ENCODE measurements at regions not wholly inside any gene's neighbourhood (a gene's known extent, or its start where the extent isn't known, plus 50 kb on each side); places are given as distances from the start of the nearest gene placed in this dataset.

DNA sequence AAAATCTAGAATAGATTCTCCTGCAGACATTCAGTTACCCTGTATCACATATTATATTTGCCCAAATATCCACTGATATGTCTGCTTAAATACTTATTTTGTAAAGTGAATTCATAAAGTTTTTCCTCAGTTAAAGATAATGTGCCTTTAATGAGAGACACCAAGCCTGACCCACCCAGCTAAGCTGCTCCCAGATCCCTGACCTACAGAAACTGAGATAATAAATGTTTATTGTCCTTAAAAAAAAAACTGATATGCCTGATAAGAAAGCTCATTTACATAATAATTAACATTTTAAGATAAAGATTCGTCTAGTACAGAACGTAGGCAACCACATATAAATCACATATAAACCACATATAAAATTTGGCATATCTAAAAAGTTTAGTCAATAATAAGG, 161.7 kb upstream of the RAP2B start:
- intact Hi-C loops (cut with micrococcal nuclease), result no loop called here
- H3K27me3 Mint-ChIP-seq, result peaks cover 3 to 14% of the 10 kb centered on the region in 2 donors

DNA sequence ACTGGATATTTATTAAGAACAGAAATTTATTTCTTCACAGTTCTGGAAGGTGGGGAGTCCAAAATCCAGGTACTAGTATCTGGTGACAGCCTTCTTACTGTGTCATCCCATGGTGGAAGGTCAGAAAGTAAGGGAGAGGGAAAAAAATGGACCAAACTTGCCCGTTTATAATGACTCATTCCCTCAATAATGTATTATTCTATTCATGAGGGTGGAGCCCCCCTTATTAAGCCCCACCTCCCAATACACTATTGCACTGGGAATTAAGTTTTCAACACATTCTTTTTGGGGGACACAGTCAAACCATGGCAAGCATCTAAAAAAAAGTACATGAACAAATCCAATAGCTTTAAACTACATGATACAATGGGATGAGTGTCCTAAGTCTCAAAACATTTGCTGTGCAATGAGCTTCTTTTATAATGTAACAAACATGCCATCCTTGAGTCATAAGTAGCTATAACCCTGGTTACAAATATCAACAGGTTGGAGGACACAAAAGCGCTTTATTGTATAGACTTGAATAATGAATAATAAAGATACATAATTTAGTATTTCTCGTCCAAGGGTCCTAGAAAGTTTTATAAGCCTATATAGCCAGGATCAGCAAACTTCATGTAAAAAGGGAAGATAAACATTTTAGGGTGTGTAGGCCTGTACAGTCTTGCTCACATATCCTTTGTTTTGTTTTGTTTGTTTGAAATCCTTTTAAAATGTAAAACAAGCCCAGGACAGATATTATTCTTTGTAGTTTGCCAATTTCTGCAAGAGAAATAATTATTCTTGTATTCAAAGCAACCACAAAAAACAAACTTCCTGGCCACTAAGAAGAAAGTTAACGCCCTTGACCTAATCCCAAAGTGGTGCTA, 160.6 kb upstream of the RAP2B start:
- CTCF ChIA-PET (ENCODE audit: partially characterized antibody), result no interaction called here

More for the DNA sequence above, 161.7 kb upstream of the RAP2B start:
- no peaks in the 10 kb centered on the region for H3K9me3 ChIP-seq (ENCODE audit: control insufficient read depth in 1 of 2, low read length in 2 of 2)
- H3K4me3 Mint-ChIP-seq, result no peak overlapping the region
- ChIA-PET POLR2A (ENCODE audit: partially characterized antibody) (no interaction called here), CTCF (ENCODE audit: partially characterized antibody) (no interaction called here)
- H3K4me1 Mint-ChIP-seq, result peaks cover 0 to 3% (median under 1%) of the 10 kb centered on the region in 4 donors
- no peak for DNase-seq
- H3K9me3 Mint-ChIP-seq, result no peaks in the 10 kb centered on the region
- H3K27ac ChIP-seq (ENCODE audit: low read depth, low read length), result no peak overlapping the region
- H3K36me3 Mint-ChIP-seq, result no peaks in the 10 kb centered on the region
- H3K27me3 ChIP-seq (ENCODE audit: insufficient read depth, low read length), result no peaks in the 10 kb centered on the region
- no peaks in the 10 kb centered on the region for H3K36me3 ChIP-seq (ENCODE audit: insufficient read depth, low read length)
- H3K27ac Mint-ChIP-seq, result no peak overlapping the region
- no peak overlapping the region for H3K4me3 ChIP-seq (ENCODE audit: low read length in 2 of 2)
- H3K4me1 ChIP-seq (ENCODE audit: insufficient read depth, low read length), result no peaks in the 10 kb centered on the region

DNA sequence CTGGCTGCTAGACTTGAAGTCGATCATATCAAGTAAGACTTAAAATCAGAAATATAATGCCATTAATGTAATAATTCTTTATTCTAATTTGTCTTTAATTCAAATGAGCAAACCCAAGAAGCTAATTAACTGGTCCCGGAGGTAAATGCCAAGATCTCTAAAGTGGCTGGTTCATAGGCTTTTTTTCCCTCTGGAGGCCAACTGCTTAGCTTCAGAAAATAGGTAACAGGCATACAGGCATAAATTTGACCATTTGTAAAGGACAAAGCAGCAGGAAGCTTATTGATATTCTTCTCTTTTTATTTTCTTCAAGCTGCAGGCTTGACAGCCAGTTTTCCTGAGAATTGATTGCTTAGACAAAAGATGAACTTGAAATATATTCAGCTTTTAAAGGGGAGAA, 158.6 kb upstream of the RAP2B start:
- DNase-seq, result no peak
- Histone ChIP-seq H3K4me3 (ENCODE audit: low read length in 2 of 2) (no peak overlapping the region), H3K27ac (ENCODE audit: low read depth, low read length) (no peak overlapping the region), H3K36me3 (ENCODE audit: insufficient read depth, low read length) (no peaks in the 10 kb centered on the region), H3K4me1 (ENCODE audit: insufficient read depth, low read length) (no peaks in the 10 kb centered on the region), H3K27me3 (ENCODE audit: insufficient read depth, low read length) (no peaks in the 10 kb centered on the region), H3K9me3 (ENCODE audit: control insufficient read depth in 1 of 2, low read length in 2 of 2) (peaks cover 0 to 4% of the 10 kb centered on the region in 2 donors)
- H3K36me3 Mint-ChIP-seq, result no peaks in the 10 kb centered on the region
- no peak overlapping the region for H3K27ac Mint-ChIP-seq
- intact Hi-C loops (cut with micrococcal nuclease), result no loop called here
- H3K9me3 Mint-ChIP-seq, result no peaks in the 10 kb centered on the region
- peaks cover 0 to 3% (median under 1%) of the 10 kb centered on the region in 4 donors for H3K4me1 Mint-ChIP-seq
- ChIA-PET CTCF (ENCODE audit: partially characterized antibody) (no interaction called here), POLR2A (ENCODE audit: partially characterized antibody) (no interaction called here)
- no peak overlapping the region for H3K4me3 Mint-ChIP-seq
- H3K27me3 Mint-ChIP-seq, result peaks cover 7 to 9% of the 10 kb centered on the region in 2 donors

More for the DNA sequence above, 160.6 kb upstream of the RAP2B start:
- Histone ChIP-seq H3K36me3 (ENCODE audit: insufficient read depth, low read length) (no peaks in the 10 kb centered on the region), H3K9me3 (ENCODE audit: control insufficient read depth in 1 of 2, low read length in 2 of 2) (no peaks in the 10 kb centered on the region), H3K27me3 (ENCODE audit: insufficient read depth, low read length) (no peaks in the 10 kb centered on the region), H3K27ac (ENCODE audit: low read depth, low read length) (no peak overlapping the region), H3K4me1 (ENCODE audit: insufficient read depth, low read length) (no peaks in the 10 kb centered on the region), H3K4me3 (ENCODE audit: low read length in 2 of 2) (no peak overlapping the region)
- H3K9me3 Mint-ChIP-seq, result no peaks in the 10 kb centered on the region
- no peak for DNase-seq
- POLR2A ChIA-PET (ENCODE audit: partially characterized antibody), result no interaction called here
- H3K27me3 Mint-ChIP-seq, result peaks cover 5 to 15% of the 10 kb centered on the region in 2 donors
- no peak overlapping the region for H3K27ac Mint-ChIP-seq
- intact Hi-C loops (cut with micrococcal nuclease), result no loop called here
- no peaks in the 10 kb centered on the region for H3K36me3 Mint-ChIP-seq
- H3K4me3 Mint-ChIP-seq, result no peak overlapping the region
- H3K4me1 Mint-ChIP-seq, result peaks cover 0 to 3% (median under 1%) of the 10 kb centered on the region in 4 donors

DNA sequence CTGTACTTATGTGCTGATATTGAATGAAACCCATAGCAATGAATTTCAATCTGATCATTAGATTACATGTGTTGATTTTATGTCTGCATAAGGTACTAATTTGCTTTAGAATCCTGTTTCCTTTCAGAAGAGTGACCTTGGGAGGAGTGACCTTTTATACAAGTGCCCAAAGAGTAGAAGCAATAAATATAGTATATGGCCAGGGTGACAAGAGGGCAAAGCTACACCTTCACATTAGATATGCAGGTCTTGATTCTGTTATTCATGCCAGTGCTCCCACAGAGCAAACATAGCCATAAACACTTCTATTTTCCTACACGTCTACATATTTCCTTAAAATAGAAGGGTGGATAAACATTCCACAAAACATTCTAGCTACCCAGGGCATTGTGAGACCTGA, 158.2 kb upstream of the RAP2B start:
- Mint-ChIP-seq H3K36me3 (no peaks in the 10 kb centered on the region), H3K27ac (no peak overlapping the region), H3K4me1 (peaks cover 0 to 3% (median under 1%) of the 10 kb centered on the region in 4 donors), H3K27me3 (peaks cover 9 to 10% of the 10 kb centered on the region in 2 donors), H3K4me3 (no peak overlapping the region), H3K9me3 (no peaks in the 10 kb centered on the region)
- Histone ChIP-seq H3K27ac (ENCODE audit: low read depth, low read length) (no peak overlapping the region), H3K4me1 (ENCODE audit: insufficient read depth, low read length) (no peaks in the 10 kb centered on the region), H3K36me3 (ENCODE audit: insufficient read depth, low read length) (no peaks in the 10 kb centered on the region), H3K9me3 (ENCODE audit: control insufficient read depth in 1 of 2, low read length in 2 of 2) (peaks cover 0 to 4% of the 10 kb centered on the region in 2 donors), H3K4me3 (ENCODE audit: low read length in 2 of 2) (no peak overlapping the region), H3K27me3 (ENCODE audit: insufficient read depth, low read length) (no peaks in the 10 kb centered on the region)
- ChIA-PET CTCF (ENCODE audit: partially characterized antibody) (no interaction called here), POLR2A (ENCODE audit: partially characterized antibody) (no interaction called here)
- intact Hi-C loops (cut with micrococcal nuclease), result no loop called here
- DNase-seq, result no peak

DNA sequence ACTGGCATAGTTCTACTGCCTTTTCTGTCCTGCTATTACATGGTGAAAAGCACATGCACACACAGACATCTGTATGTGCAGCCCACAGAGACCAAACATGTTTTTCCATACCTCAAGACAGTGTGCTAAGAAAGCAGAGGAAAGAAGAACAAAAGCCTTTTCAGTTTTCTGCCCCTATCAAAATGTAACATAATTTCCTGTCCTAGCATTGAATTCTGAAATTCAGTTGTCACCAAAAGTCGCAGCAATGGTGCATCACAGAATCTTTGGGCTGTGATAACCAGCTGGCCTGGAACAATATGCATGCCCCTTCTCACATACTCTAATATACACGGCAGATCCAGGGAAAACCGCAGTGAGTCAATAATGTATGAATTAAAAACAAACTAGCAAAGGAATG, 153.8 kb upstream of the RAP2B start:
- H3K4me1 Mint-ChIP-seq, result no peaks in the 10 kb centered on the region
- H3K27me3 Mint-ChIP-seq, result peaks cover 5 to 10% of the 10 kb centered on the region in 2 donors
- DNase-seq, result no peak
- no peaks in the 10 kb centered on the region for H3K9me3 Mint-ChIP-seq
- H3K36me3 Mint-ChIP-seq, result no peaks in the 10 kb centered on the region
- intact Hi-C loops (cut with micrococcal nuclease), result no loop called here
- CTCF ChIA-PET (ENCODE audit: partially characterized antibody), result no interaction called here
- H3K27ac Mint-ChIP-seq, result no peak overlapping the region
- POLR2A ChIA-PET (ENCODE audit: partially characterized antibody), result no interaction called here
- Histone ChIP-seq H3K36me3 (ENCODE audit: insufficient read depth, low read length) (no peaks in the 10 kb centered on the region), H3K4me1 (ENCODE audit: insufficient read depth, low read length) (no peaks in the 10 kb centered on the region), H3K27me3 (ENCODE audit: insufficient read depth, low read length) (no peaks in the 10 kb centered on the region), H3K27ac (ENCODE audit: low read depth, low read length) (no peak overlapping the region), H3K4me3 (ENCODE audit: low read length in 2 of 2) (no peak overlapping the region), H3K9me3 (ENCODE audit: control insufficient read depth in 1 of 2, low read length in 2 of 2) (peaks cover 0 to 4% of the 10 kb centered on the region in 2 donors)
- no peak overlapping the region for H3K4me3 Mint-ChIP-seq

DNA sequence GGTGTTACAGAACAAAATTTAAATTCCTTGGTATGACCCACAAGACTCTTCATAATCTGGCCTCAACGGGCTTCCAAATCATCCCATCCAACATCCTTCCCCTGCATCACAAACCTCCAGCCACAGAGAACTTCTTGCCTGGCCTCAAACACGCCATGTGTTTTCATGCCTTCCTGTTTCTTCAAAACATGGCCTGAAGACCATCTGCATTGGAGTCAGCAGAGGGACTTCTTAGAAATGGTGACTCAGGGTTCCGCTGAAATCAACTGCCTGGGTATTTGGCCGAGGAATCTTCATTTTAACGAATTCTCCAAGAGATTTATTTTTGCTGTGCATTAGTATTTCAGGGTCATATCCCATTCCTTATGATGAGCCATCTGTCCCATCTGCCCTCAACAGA, 138.1 kb upstream of the RAP2B start:
- CTCF ChIA-PET (ENCODE audit: partially characterized antibody), result interaction anchor here (0.7 to 2.3 kb wide), 4 partner anchors 8 to 1313 kb away, joined by 3 to 7 read pairs (median 3); no protein-coding TSS in a partner anchor

DNA sequence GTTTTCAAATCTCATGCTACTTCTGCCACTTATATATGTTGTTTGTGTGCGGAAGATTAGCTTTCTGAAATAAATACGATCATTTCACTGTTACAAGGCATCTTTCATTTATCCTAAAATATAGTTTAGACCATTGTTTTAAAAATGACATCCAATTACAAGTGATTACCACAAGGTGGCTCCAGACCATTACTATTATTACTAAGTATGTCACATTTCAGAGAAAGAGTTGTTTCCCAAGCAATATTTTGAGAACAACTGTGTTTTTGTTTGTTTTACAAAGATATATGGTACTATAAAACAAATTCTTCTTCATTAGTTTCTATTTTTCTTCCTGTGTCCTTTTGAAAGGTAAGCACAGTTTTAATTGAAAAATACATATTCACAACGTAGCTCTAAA, 136.0 kb upstream of the RAP2B start:
- no peaks in the 10 kb centered on the region for H3K9me3 Mint-ChIP-seq
- Histone ChIP-seq H3K36me3 (ENCODE audit: insufficient read depth, low read length) (no peaks in the 10 kb centered on the region), H3K4me3 (ENCODE audit: low read length in 2 of 2) (no peak overlapping the region), H3K9me3 (ENCODE audit: control insufficient read depth in 1 of 2, low read length in 2 of 2) (no peaks in the 10 kb centered on the region), H3K27me3 (ENCODE audit: insufficient read depth, low read length) (no peaks in the 10 kb centered on the region), H3K4me1 (ENCODE audit: insufficient read depth, low read length) (no peaks in the 10 kb centered on the region), H3K27ac (ENCODE audit: low read depth, low read length) (no peak overlapping the region)
- H3K27ac Mint-ChIP-seq, result no peak overlapping the region
- no peaks in the 10 kb centered on the region for H3K4me1 Mint-ChIP-seq
- POLR2A ChIA-PET (ENCODE audit: partially characterized antibody), result no interaction called here
- no peaks in the 10 kb centered on the region for H3K36me3 Mint-ChIP-seq
- peak in 4 of 5 donors; percentile 22 to 29 (median 26) for DNase-seq
- intact Hi-C loops (cut with micrococcal nuclease), result loop anchor here (1.0 kb wide), 6 partner anchors 264 to 992 kb away; no protein-coding TSS in a partner anchor
- no peak overlapping the region for H3K4me3 Mint-ChIP-seq
- CTCF ChIA-PET (ENCODE audit: partially characterized antibody), result interaction anchor here (0.8 to 2.3 kb wide), 12 partner anchors 9 to 1228 kb away, joined by 3 to 8 read pairs (median 4); no protein-coding TSS in a partner anchor
- H3K27me3 Mint-ChIP-seq, result peaks cover 2 to 11% of the 10 kb centered on the region in 2 donors

More for the DNA sequence above, 138.1 kb upstream of the RAP2B start:
- DNase-seq, result no peak
- H3K4me1 ChIP-seq (ENCODE audit: insufficient read depth, low read length), result no peaks in the 10 kb centered on the region
- peaks cover 4 to 16% of the 10 kb centered on the region in 2 donors for H3K27me3 Mint-ChIP-seq
- no peak overlapping the region for H3K4me3 ChIP-seq (ENCODE audit: low read length in 2 of 2)
- no peak overlapping the region for H3K27ac ChIP-seq (ENCODE audit: low read depth, low read length)
- H3K27ac Mint-ChIP-seq, result no peak overlapping the region
- intact Hi-C loops (cut with micrococcal nuclease), result no loop called here
- H3K4me1 Mint-ChIP-seq, result no peaks in the 10 kb centered on the region
- no peaks in the 10 kb centered on the region for H3K36me3 Mint-ChIP-seq
- POLR2A ChIA-PET (ENCODE audit: partially characterized antibody), result no interaction called here
- H3K36me3 ChIP-seq (ENCODE audit: insufficient read depth, low read length), result no peaks in the 10 kb centered on the region
- no peak overlapping the region for H3K4me3 Mint-ChIP-seq
- H3K27me3 ChIP-seq (ENCODE audit: insufficient read depth, low read length), result no peaks in the 10 kb centered on the region
- H3K9me3 ChIP-seq (ENCODE audit: control insufficient read depth in 1 of 2, low read length in 2 of 2), result no peaks in the 10 kb centered on the region
- no peaks in the 10 kb centered on the region for H3K9me3 Mint-ChIP-seq

Data from CD4-positive, alpha-beta memory T cell (primary cell).